ENCODE measurements at regions not wholly inside any gene's neighbourhood (a gene's known extent, or its start where the extent isn't known, plus 50 kb on each side); places are given as distances from the start of the nearest gene placed in this dataset.

- no peak for TF ChIP-seq HINFP (tag; conservative IDR thresholded peaks at IDR 0.05; ENCODE audit: low read depth)
- no peak for TF ChIP-seq ATF4 (CRISPR knock-in tag; IDR thresholded peaks at IDR 0.05)
- TF ChIP-seq IRF9 (tag; IDR thresholded peaks at IDR 0.05), result no peak
Observed at GRCh38 chr11:134537941-134538340, 125.9 kb upstream of the B3GAT1 start (continued).

GRCh38 chr11:134537296-134537695 lies 125.3 kb upstream of the B3GAT1 start:
- DNase-seq (ENCODE audit: extremely low read depth in 1 of 4, low spot score in 3 of 4) (no peak), ATAC-seq (no peak), FAIRE-seq (no peak)
- Histone ChIP-seq H3K36me3 (ENCODE audit: control insufficient read depth, insufficient read depth, low read length) (no peaks in the 10 kb centered on the region), H3K9ac (ENCODE audit: insufficient read depth in 1 of 2, low read depth in 2 of 2, low read length in 2 of 2) (no peak overlapping the region), H3K27me3 (ENCODE audit: control insufficient read depth in 2 of 2, insufficient read depth in 2 of 2, low read length in 2 of 2) (peaks cover 8 to 60% of the 10 kb centered on the region in 2 experiments; a peak in 3 of 5 replicates), H3K4me1 (replicated peaks in 1 of 2; ENCODE audit: control insufficient read depth in 2 of 2, insufficient read depth in 2 of 2, low read length in 2 of 2) (no peaks in the 10 kb centered on the region), H3K4me2 (ENCODE audit: insufficient read depth, low read length) (no peak overlapping the region), H3K79me2 (ENCODE audit: control insufficient read depth, insufficient read depth, low read length) (no peaks in the 10 kb centered on the region), H4K20me1 (replicated peaks; ENCODE audit: control insufficient read depth, insufficient read depth, low read length) (0 out of 2 replicates have a peak, but pooled peaks cover 4% of the 10 kb centered on the region), H3K9me3 (replicated peaks; ENCODE audit: control insufficient read depth, insufficient read depth, low read depth, low read length) (no peaks in the 10 kb centered on the region), H2AFZ (ENCODE audit: low read depth, low read length) (no peak overlapping the region), H3K9me1 (ENCODE audit: control insufficient read depth, insufficient read depth, low read length) (no peaks in the 10 kb centered on the region), H3K27ac (ENCODE audit: extremely low read depth, low read depth, low read length) (no peak overlapping the region), H3K4me3 (no peak overlapping the region)
- intact Hi-C loops (cut with micrococcal nuclease) (no loop called here), in situ Hi-C loops (cut with MboI) (no loop called here)
- ChIA-PET CTCF (ENCODE audit: low intra/inter-chr PET ratio) (no interaction called here), POLR2A (interaction anchor here (1.2 kb wide), 1 partner anchor 14 kb away, joined by 3 read pairs; no protein-coding TSS in a partner anchor)
- no peak for TF ChIP-seq NRF1 (conservative IDR thresholded peaks at IDR 0.05 in 1 of 2, IDR thresholded peaks at IDR 0.05 in 1 of 2)
- TF ChIP-seq ZNF134 (CRISPR knock-in tag; conservative IDR thresholded peaks at IDR 0.05), result peak; percentile 79
- WGBS (ENCODE audit: insufficient coverage, low coverage, missing lambda C conversion rate), result 2% methylated on average over 11 of the region's 11 CpGs
- BruUV-seq (replicated peaks), result no TSS peak
